HepG2 (cell line): ENCODE measurements at regions not wholly inside any gene's neighbourhood (a gene's known extent, or its start where the extent isn't known, plus 50 kb on each side); places are given as distances from the start of the nearest gene placed in this dataset.

ENCODE experiments used
- CEBPB ChIP-seq: IDR thresholded peaks from 2 replicates; pipeline ENCODE4 v1.6.1; 2011; ENCODE audit warnings: low read depth, low read length, improper control_type of control experiment, borderline replicate concordance
- EP300 ChIP-seq, 3 experiments: sonication (generic) in 1 of 3; formaldehyde crosslinking in 1 of 3; IDR thresholded peaks; 2 replicates each; pipeline versions ENCODE4 v1.5.1 to v1.6.1; 2011 to 2020; ENCODE audit warnings: low read depth in 2 of 3, low read length in 2 of 3, borderline replicate concordance in 1 of 3, improper control_type of control experiment in 1 of 3, mild to moderate bottlenecking in 1 of 3, missing genetic modification reagents in 1 of 3, moderate library complexity in 1 of 3
- TF ChIP-seq, protein P1 (sequence below): sonication (generic); formaldehyde crosslinking; IDR thresholded peaks from 2 replicates; pipeline ENCODE4 v1.4.0; 2020; ENCODE audit warnings: missing genetic modification reagents, borderline replicate concordance
- TF ChIP-seq, protein P2 (sequence below): IDR thresholded peaks from 2 replicates; pipeline ENCODE4 v1.6.1; 2012; ENCODE audit warnings: inconsistent platforms

DNA sequence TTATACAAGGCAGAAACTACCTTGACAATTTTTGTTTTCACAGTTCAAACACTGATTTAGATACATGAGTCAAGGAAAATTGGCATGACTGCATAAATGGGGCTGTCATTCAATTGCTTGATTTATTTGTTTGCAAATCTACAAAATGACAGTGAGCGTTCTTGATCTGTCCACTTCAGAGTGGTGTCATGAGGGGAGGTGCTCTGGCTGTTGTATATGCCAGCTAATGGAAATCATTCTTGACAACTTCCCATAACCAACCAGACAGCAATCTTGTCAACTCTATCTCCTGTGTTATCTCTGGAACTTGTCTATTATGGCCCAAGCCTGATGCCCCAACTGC, 120.6 kb upstream of the UGP2 start:
- TF ChIP-seq, protein P1, sequence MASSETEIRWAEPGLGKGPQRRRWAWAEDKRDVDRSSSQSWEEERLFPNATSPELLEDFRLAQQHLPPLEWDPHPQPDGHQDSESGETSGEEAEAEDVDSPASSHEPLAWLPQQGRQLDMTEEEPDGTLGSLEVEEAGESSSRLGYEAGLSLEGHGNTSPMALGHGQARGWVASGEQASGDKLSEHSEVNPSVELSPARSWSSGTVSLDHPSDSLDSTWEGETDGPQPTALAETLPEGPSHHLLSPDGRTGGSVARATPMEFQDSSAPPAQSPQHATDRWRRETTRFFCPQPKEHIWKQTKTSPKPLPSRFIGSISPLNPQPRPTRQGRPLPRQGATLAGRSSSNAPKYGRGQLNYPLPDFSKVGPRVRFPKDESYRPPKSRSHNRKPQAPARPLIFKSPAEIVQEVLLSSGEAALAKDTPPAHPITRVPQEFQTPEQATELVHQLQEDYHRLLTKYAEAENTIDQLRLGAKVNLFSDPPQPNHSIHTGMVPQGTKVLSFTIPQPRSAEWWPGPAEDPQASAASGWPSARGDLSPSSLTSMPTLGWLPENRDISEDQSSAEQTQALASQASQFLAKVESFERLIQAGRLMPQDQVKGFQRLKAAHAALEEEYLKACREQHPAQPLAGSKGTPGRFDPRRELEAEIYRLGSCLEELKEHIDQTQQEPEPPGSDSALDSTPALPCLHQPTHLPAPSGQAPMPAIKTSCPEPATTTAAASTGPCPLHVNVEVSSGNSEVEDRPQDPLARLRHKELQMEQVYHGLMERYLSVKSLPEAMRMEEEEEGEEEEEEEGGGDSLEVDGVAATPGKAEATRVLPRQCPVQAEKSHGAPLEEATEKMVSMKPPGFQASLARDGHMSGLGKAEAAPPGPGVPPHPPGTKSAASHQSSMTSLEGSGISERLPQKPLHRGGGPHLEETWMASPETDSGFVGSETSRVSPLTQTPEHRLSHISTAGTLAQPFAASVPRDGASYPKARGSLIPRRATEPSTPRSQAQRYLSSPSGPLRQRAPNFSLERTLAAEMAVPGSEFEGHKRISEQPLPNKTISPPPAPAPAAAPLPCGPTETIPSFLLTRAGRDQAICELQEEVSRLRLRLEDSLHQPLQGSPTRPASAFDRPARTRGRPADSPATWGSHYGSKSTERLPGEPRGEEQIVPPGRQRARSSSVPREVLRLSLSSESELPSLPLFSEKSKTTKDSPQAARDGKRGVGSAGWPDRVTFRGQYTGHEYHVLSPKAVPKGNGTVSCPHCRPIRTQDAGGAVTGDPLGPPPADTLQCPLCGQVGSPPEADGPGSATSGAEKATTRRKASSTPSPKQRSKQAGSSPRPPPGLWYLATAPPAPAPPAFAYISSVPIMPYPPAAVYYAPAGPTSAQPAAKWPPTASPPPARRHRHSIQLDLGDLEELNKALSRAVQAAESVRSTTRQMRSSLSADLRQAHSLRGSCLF (CRISPR knock-in tag), result no peak
- TF ChIP-seq, protein P2, sequence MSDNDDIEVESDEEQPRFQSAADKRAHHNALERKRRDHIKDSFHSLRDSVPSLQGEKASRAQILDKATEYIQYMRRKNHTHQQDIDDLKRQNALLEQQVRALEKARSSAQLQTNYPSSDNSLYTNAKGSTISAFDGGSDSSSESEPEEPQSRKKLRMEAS, result no peak
- TF ChIP-seq CEBPB (no peak), EP300 (IDR thresholded peaks at IDR 0.05; ENCODE audit: low read depth in 2 of 2, low read length in 2 of 2) (no peak), EP300 (CRISPR knock-in tag; IDR thresholded peaks at IDR 0.05; ENCODE audit: borderline replicate concordance) (no peak)
